Heart left ventricle (tissue), 13 donors: ENCODE measurements at regions not wholly inside any gene's neighbourhood (a gene's known extent, or its start where the extent isn't known, plus 50 kb on each side); places are given as distances from the start of the nearest gene placed in this dataset.

Experiments used
- POLR2A ChIP-seq, 2 donors: fragments of 450-650 bp; IDR thresholded peaks; one replicate each; pipeline ENCODE4 v1.6.1; 2017; ENCODE audit warnings: antibody characterized with exemption in 2 of 2, mild to moderate bottlenecking in 2 of 2, moderate library complexity in 2 of 2
- TF ChIP-seq, protein P1 (sequence below), 12 donors: fragments of 200-600 bp; sonication (generic) in 4 of 12; IDR thresholded peaks; one replicate each; pipeline versions ENCODE4 v1.5.0 to v1.8.0; 2018 to 2022; ENCODE audit warnings: antibody characterized with exemption in 12 of 12, mild to moderate bottlenecking in 5 of 12
- donor health status: ischemic (EF 13 %, LVEDD 7.1; RV severe dilation, severe dysfunction).
- donor health status: DM: no; HTN: yes; CAD: no.
- donor health status: DM: no; HTN: no; CAD: no.
- donor health status: ischemic (EF 25% LVEDD 6.9; RV normal size, moderate dysfunction).
- donor health status: ischemic (EF 25% LVEDD 5.7; RV mildly dilated, moderate dysfunction).
- donor health status: ischemic (EF 35%, LVEDD 5.7; RV mildly dilated, moderate dysfunction).
- donor health status: nonischemic (EF 11% LVEDD 7.7; RV severe dilation, severe dysfunction).
- donor health status: DM: yes; HTN: yes; CAD: no.
- donor health status: PGD.
- donor health status: ischemic (EF 29% LVEDD 5.4; RV normal size, mild dysfunction).
- donor health status: nonischemic (EF 23%, LVEDD 6.1; RV moderate dilation, normal function).

- TF ChIP-seq, protein P1, sequence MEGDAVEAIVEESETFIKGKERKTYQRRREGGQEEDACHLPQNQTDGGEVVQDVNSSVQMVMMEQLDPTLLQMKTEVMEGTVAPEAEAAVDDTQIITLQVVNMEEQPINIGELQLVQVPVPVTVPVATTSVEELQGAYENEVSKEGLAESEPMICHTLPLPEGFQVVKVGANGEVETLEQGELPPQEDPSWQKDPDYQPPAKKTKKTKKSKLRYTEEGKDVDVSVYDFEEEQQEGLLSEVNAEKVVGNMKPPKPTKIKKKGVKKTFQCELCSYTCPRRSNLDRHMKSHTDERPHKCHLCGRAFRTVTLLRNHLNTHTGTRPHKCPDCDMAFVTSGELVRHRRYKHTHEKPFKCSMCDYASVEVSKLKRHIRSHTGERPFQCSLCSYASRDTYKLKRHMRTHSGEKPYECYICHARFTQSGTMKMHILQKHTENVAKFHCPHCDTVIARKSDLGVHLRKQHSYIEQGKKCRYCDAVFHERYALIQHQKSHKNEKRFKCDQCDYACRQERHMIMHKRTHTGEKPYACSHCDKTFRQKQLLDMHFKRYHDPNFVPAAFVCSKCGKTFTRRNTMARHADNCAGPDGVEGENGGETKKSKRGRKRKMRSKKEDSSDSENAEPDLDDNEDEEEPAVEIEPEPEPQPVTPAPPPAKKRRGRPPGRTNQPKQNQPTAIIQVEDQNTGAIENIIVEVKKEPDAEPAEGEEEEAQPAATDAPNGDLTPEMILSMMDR (IDR thresholded peaks at IDR 0.05), result no peak
- no peak for TF ChIP-seq POLR2A (IDR thresholded peaks at IDR 0.05)
Observed at GRCh38 chrX:149372866-149373265, 132.2 kb downstream of the IDS start.
